Smooth muscle cell of the brain vasculature (primary cell): ENCODE measurements at regions not wholly inside any gene's neighbourhood (a gene's known extent, or its start where the extent isn't known, plus 50 kb on each side); places are given as distances from the start of the nearest gene placed in this dataset.
"Not testable (repeated sequence)": the region's sequence is repeated elsewhere in the genome, so short reads cannot be mapped to it uniquely, and the experiment has no call there.

Experiments
- DNase-seq: peaks from one replicate; pipeline ENCODE4 v3.0.0-alpha.2; 2012; ENCODE audit warnings: low read depth, low spot score

DNA sequence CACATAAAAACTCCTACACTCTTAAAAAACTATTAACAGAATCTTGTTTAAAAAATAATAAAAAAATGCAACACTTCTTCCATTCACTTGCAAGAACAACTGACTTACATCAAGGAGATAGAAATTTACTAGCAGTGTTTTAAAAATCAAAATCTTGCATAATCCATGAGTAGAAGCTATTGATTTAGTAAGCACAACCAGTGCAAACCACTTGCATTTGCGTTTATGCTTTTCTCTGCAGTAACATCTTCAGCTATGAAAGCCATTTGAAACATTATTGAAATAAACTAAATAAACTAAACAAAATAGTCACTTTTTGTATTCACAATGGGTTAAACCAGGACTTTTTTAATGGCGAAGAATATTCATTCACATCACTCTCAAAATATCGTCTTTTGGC, 389.2 kb upstream of the EMCN start:
- no peak for DNase-seq

DNA sequence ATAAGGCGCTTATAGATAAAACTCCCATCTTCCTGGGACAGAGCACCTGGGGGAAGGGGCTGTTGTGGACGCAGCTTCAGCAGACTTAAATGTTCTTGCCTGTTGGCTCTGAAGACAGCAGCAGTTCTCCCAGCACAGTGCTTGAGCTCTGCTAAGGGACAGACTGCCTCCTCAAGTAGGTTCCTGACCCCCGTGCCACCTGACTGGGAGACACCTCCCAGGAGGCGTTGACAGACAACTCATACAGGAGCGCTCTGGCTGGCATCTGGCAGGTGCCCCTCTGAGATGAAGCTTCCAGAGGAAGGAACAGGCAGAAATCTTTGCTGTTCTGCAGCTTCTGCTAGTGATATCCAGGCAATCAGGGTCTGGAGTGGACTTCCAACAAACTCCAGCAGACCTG, 383.1 kb upstream of the EMCN start:
- DNase-seq, result not testable (repeated sequence)

DNA sequence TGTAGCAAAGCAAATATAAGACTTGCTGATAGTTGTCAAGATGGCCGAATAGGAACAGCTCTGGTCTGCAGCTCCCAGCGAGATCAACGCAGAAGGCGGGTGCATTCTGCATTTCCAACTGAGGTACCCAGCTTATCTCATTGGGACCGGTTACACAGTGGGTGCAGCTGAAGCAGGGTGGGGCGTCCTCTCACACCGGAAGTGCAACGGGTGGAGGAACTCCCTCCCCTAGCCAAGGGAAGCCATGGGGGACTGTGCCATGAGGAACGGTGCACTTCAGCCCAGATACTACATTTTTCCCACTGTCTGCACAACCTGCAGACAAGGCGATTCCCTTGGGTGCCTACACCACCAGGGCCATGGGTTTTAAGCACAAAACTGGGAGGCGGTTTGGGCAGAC, 382.3 kb upstream of the EMCN start:
- DNase-seq, result no peak

DNA sequence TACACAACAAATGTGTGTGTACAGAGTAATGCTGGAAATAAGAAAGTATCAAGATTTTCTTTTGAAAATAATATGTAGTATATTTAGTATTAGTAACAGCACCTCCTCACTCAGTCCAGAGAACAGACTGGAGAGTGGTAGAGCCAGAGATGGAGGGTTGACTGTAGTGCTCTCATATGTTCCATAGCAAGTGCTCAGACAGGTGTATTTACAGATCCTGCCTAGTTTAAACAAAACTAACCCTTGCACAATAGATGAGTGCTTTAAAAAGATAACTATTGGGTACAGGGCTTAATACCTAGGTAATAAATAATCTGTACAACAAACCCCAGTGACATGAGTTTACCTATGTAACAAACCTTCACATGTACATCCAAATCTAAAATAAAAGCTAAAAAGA, 381.0 kb upstream of the EMCN start:
- no peak for DNase-seq

- no peak for DNase-seq
These were observed 377.9 kb upstream of the EMCN start for GRCh38 chr4:100895556-100896197.

- DNase-seq, result no peak
These were observed 376.6 kb upstream of the EMCN start for GRCh38 chr4:100894339-100894870.

GRCh38 chr4:100891808-100892207, 374.0 kb upstream of the EMCN start:
- DNase-seq, result no peak

GRCh38 chr4:100889898-100890297, 372.1 kb upstream of the EMCN start:
- DNase-seq, result no peak

GRCh38 chr4:100889401-100889800, 371.6 kb upstream of the EMCN start:
- DNase-seq, result no peak

DNA sequence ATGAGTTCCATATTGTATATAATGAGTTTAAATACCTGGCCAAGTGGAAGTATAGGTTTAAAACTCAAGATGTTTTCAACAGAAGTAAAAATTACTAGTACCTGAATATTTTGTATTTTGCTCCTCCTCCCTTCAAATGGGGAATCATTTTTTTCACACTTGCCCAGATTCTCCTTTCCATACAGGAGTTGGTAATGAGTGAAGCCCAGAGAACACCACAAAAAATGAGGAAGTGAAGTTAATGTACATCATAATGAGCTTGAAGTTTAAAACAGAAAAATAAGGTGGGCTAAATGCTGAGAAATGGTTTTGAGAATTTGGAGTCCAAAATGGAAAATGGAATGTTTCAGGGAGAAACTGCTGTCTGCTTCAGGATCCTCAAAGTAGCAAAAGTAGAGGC, 364.8 kb upstream of the EMCN start:
- DNase-seq, result no peak

DNA sequence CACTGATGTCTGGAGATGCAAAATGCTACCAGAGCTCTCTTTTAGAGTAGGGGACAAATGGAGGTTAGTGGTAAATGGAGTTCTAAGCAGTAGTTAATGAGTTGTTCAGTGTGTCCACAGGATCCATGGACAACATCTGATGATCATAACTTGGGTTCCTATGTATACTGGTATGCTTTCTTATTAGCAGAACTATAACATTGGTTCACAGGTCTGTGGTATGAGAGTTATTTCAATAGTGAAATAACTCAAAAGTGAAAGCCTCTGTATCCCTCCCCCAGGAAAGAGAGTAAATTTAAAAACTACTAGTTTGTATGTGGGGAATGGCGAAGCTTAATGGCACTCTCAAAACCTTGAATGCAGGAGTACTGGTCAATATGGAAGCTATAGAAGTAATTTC, 363.5 kb upstream of the EMCN start:
- no peak for DNase-seq

DNA sequence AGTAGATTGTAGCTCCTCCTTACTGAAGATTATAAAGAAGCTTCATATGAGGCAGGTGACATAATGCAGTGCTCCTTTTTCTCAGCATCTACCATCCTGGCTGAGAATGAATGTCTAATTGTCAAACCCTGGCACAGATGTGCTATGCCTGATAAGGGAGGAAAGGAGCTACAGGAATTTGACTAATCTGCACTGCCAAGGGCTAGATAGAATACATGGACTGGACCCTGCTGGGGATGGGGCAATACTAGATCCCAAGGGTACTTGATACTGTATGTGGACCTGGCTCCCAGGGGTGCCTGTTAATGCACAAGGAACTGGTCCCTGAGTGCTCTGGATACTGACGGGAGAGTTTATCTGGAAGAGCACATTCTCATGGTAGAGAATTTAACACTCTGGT, 362.2 kb upstream of the EMCN start:
- no peak for DNase-seq

- DNase-seq, result no peak
These were observed 361.6 kb upstream of the EMCN start for GRCh38 chr4:100879471-100879870.

DNA sequence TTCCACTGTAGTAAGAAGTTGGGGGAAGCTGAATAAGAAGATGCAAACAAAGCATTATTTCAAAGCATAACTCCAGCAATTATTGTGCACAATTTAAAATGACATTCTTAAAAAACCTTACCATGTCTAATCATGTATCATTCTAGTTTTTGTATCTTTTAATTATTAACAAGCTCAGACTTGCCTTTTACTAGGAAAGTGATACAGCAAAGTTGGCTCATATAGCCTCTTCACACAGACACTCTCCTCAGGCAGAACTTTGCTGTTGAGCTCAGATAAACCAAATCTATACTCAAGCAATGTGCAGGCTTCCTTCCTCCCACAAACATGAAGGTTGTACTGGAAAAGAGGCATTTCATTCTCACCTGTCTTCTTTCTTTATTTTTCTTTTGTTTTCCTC, 358.7 kb upstream of the EMCN start:
- DNase-seq, result no peak

DNA sequence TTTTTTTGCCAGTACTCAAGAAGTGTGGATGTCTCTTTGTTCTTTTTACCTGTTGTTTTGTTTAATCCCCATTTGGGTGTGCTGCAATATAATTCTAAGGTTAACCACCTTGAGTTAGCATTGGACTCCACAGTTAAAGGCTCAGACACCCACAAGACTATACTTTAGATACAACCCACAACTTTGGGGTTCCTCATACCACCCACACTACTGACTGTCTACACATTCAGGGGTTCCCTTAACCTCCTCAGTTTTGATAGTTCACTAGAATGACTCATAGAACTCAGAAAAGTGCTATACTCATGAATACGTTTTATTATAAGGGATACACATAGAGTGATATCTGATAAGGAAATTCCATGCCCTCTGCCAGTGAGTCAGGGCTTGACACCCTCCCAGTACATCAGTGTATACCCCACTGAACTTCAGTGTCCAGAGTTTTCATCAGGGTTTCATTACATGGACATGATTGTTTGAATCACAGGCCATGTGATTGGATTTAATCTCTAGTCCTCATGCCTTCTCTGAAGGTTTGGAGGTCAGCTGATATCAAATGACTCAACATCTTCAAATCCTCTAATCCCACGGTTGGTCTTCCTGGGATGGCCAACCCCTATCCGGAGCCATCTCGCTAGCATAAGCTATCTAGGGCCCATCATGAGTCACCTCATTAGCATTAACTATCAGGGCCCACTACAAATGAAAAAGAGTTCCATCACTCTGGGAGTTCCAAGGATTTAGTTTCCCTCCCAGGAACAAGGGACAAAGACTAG, 357.7 kb upstream of the EMCN start:
- no peak for DNase-seq

DNA sequence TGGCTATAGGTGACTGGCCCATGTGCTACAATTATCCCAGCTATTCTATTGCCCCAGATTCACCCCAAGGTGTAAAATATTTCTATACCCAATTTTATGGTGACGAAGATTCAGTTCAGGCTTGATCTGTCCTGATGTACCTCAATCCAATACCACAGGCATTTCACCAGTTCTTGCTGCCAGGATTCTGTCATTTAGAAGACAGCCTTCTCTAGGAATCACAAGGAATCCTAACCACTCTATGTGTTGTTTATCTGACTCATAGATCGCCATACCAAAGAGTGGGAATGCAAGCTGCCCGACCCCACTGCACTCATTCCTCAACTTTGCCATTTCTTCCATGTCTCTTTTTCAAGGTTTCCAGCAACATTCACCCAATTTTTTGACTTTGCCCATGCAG, 355.0 kb upstream of the EMCN start:
- DNase-seq, result no peak

- no peak for DNase-seq
These were observed 353.3 kb upstream of the EMCN start for GRCh38 chr4:100870940-100871772.

DNA sequence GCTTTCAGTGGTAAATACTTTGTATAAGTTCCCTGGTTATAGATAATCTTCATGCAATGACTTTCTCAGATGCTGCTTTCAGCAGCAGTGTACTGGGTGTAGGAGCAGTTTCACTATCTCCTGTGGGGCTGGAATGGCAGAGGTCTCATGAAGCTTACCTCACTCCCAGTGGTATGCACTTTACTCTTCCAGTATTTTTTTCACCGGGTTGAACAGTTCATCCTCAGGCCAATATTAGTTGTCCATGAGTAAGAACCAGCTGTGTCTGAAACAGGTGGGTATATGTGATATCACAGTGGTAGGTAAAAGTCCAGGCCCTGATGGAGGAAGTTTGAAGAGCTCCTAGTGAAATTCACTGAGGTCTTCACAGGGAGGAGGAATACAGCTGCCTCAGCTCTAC, 351.5 kb upstream of the EMCN start:
- DNase-seq, result no peak

DNA sequence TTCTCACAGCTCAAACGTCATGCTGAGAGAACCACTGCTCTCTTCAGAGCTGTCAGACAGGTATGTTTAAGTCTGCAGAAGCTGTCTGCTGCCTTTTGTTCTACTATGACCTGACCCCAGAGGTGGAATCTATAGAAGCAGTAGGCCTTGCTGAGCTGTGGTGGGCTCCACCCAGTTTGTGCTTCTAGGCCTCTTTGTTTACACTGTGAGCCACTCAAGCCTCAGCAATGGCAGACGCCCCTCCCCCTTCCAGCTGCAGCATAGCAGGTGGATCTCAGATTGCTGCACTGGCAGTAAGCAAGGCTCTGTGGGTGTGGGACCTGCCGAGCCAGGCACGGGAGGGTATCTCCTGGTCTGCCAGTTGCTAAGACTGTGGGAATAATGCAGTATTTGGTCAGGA, 350.5 kb upstream of the EMCN start:
- DNase-seq, result not testable (repeated sequence)

GRCh38 chr4:100852326-100852725, 334.5 kb upstream of the EMCN start:
- DNase-seq, result no peak

DNA sequence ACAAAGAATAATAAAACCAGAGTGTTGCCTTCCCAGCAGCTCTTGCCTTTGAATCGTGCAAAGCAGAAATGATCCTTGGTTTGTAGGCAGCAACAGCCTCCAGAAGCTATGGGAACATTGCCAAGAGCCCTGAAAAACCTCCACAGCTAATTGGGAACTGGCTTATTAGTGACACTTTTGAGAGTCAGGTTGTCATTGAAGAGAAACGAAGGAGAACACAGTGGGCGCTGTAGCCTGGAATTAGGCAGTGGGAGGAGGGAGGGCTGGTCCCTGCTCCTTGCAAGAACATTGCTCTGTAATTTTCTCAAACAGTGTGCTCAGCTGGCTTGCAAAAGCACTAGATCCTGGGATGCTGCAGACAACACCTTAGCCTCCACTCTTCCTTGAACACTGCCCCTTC, 331.5 kb upstream of the EMCN start:
- no peak for DNase-seq

DNA sequence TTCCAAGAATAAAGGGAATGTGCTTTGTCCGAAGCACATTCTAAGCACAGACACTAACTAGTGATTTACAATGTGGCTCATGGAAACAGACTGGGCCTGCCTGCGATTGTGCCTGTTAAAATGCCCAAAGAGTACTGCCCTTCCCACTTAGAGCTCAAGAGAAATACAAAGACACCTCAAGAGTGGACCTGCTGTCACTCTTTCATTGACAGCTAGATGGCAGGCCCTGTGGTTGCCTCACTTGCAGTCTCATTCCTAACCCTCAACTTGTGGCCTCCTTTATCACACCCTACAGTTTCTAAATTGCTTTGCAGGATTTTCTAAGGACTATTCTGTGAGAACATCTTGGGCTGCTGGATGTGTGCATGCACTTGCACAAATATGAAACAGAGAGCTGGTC, 331.0 kb upstream of the EMCN start:
- DNase-seq, result no peak
